ENCODE measurements at regions not wholly inside any gene's neighbourhood (a gene's known extent, or its start where the extent isn't known, plus 50 kb on each side); places are given as distances from the start of the nearest gene placed in this dataset.
"Not testable (repeated sequence)": the region's sequence is repeated elsewhere in the genome, so short reads cannot be mapped to it uniquely, and the experiment has no call there.

- no peak for DNase-seq
These were observed 195.8 kb upstream of the ZNF184 start for GRCh38 chr6:27668442-27669294.

- no peak for DNase-seq
These were observed 194.9 kb upstream of the ZNF184 start for GRCh38 chr6:27667657-27668441.

GRCh38 chr6:27667016-27667656 lies 194.2 kb upstream of the ZNF184 start:
- DNase-seq, result no peak

- no peak for DNase-seq
These were observed 189.9 kb upstream of the ZNF184 start for GRCh38 chr6:27662769-27663168.

- DNase-seq, result not testable (repeated sequence)
These were observed 189.3 kb upstream of the ZNF184 start for GRCh38 chr6:27662212-27662611.

- DNase-seq, result not testable (repeated sequence)
These were observed 180.4 kb upstream of the ZNF184 start for GRCh38 chr6:27653143-27653825.

- DNase-seq, result no peak
These were observed 178.4 kb upstream of the ZNF184 start for GRCh38 chr6:27651371-27651732.

GRCh38 chr6:27650620-27651370 lies 177.9 kb upstream of the ZNF184 start:
- DNase-seq, result no peak

GRCh38 chr6:27644528-27644927 lies 171.6 kb upstream of the ZNF184 start:
- DNase-seq, result no peak

- no peak for DNase-seq
These were observed 170.0 kb upstream of the ZNF184 start for GRCh38 chr6:27642744-27643456.

GRCh38 chr6:27635886-27636285 lies 163.0 kb upstream of the ZNF184 start:
- not testable (repeated sequence) for DNase-seq

GRCh38 chr6:27633221-27633688 lies 160.3 kb upstream of the ZNF184 start:
- DNase-seq, result not testable (repeated sequence)

GRCh38 chr6:27631609-27631916 lies 158.7 kb upstream of the ZNF184 start:
- no peak for DNase-seq

- peak; percentile 23 for DNase-seq
These were observed 158.1 kb upstream of the ZNF184 start for GRCh38 chr6:27630727-27631608.

- DNase-seq, result no peak
These were observed 151.9 kb upstream of the ZNF184 start for GRCh38 chr6:27624694-27625262.

- no peak for DNase-seq
These were observed 150.2 kb upstream of the ZNF184 start for GRCh38 chr6:27623103-27623502.

GRCh38 chr6:27619436-27619835 lies 146.5 kb upstream of the ZNF184 start:
- no peak for DNase-seq

GRCh38 chr6:27617700-27618689 lies 145.1 kb upstream of the ZNF184 start:
- DNase-seq, result no peak
